ENCODE measurements at regions not wholly inside any gene's neighbourhood (a gene's known extent, or its start where the extent isn't known, plus 50 kb on each side); places are given as distances from the start of the nearest gene placed in this dataset.

DNA sequence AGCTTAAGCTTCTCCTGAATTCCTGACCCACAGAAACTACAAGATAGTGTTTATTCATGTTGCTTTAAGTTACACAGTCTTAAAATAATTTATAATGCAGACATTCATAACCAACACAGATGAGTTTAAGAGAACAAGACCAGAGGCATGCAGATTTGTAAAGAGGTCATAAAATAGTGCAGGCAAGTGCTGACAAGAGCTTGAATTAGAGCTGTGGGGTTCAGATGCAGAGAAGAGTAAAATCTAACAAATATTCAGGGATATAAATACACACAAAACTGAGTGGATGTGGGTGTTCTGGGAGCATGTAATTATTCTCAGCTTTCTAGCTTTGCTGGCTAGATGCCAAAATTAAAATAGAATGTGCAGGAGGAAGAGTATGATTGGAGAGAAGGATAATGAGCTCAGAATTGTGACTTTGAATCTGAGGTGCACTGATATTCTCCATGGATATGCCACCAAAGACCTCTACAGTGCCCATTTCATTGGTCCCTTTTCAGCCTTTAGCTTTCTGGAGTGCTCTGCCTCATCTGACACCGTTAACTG, 291.9 kb upstream of the SGK1 start:
- H3K27ac Mint-ChIP-seq = no peak overlapping the region
- TF ChIP-seq, protein P1, sequence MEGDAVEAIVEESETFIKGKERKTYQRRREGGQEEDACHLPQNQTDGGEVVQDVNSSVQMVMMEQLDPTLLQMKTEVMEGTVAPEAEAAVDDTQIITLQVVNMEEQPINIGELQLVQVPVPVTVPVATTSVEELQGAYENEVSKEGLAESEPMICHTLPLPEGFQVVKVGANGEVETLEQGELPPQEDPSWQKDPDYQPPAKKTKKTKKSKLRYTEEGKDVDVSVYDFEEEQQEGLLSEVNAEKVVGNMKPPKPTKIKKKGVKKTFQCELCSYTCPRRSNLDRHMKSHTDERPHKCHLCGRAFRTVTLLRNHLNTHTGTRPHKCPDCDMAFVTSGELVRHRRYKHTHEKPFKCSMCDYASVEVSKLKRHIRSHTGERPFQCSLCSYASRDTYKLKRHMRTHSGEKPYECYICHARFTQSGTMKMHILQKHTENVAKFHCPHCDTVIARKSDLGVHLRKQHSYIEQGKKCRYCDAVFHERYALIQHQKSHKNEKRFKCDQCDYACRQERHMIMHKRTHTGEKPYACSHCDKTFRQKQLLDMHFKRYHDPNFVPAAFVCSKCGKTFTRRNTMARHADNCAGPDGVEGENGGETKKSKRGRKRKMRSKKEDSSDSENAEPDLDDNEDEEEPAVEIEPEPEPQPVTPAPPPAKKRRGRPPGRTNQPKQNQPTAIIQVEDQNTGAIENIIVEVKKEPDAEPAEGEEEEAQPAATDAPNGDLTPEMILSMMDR (IDR thresholded peaks at IDR 0.05; ENCODE audit: unreplicated experiment) = no peak
- no peak for DNase-seq (ENCODE audit: low spot score, unreplicated experiment)
- H3K4me1 Mint-ChIP-seq (ENCODE audit: low read depth) = no peaks in the 10 kb centered on the region
- no peaks in the 10 kb centered on the region for H3K27me3 Mint-ChIP-seq
- no peaks in the 10 kb centered on the region for H3K9me3 Mint-ChIP-seq (ENCODE audit: low read depth)
- no peak overlapping the region for H3K4me3 Mint-ChIP-seq (ENCODE audit: low read depth)
- H3K36me3 Mint-ChIP-seq (ENCODE audit: insufficient read depth) = no peaks in the 10 kb centered on the region

DNA sequence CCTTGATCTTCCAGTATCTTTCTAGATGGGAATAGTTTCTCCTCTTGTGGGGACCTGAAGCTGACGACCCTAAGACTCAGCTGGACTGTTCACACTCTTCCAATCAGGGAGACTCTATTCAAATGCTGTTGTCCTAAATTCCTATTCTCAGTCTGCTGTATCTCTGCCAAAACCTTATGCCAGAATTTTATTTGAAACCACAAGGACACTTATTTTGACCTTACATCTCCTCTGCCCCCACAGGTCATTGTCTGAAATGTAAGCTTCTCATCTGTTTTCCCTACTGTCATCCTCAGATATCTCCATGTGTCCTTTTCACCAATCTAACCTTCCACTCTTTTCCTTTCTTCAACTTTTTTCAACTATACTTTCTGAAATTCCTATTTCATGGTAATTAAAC, 289.5 kb upstream of the SGK1 start:
- H3K9me3 Mint-ChIP-seq (ENCODE audit: low read depth) = no peaks in the 10 kb centered on the region
- no peaks in the 10 kb centered on the region for H3K36me3 Mint-ChIP-seq (ENCODE audit: insufficient read depth)
- DNase-seq (ENCODE audit: low spot score, unreplicated experiment) = no peak
- peaks cover 3% of the 10 kb centered on the region for H3K4me1 Mint-ChIP-seq (ENCODE audit: low read depth)
- TF ChIP-seq, protein P1 (IDR thresholded peaks at IDR 0.05; ENCODE audit: unreplicated experiment) = no peak
- H3K27ac Mint-ChIP-seq = no peak overlapping the region
- no peaks in the 10 kb centered on the region for H3K27me3 Mint-ChIP-seq
- no peak overlapping the region for H3K4me3 Mint-ChIP-seq (ENCODE audit: low read depth)

DNA sequence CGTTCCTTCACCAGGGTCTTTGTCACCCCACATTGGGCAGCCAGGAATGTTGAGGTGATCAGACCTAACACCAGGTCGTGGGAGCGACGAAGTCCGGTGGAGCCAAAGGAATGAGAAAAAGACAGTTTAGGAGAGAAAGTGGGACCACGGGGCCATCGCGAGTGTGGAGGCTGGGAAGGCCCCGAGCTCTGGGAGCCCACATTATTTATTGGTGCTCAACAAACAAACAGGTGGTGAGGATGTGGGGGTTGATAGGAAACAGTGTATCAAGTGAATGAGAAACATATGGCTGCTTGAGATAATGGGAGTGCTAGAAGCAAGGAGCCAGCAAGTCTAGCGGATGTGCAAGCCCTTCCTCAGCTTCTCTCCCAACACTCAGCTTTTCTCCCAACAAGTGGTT, 287.1 kb upstream of the SGK1 start:
- Mint-ChIP-seq H3K4me3 (ENCODE audit: low read depth) (no peak overlapping the region), H3K27ac (no peak overlapping the region), H3K9me3 (ENCODE audit: low read depth) (peaks cover 9% of the 10 kb centered on the region), H3K4me1 (ENCODE audit: low read depth) (peaks cover 8% of the 10 kb centered on the region), H3K27me3 (no peaks in the 10 kb centered on the region), H3K36me3 (ENCODE audit: insufficient read depth) (peaks cover 3% of the 10 kb centered on the region)
- TF ChIP-seq, protein P1 (IDR thresholded peaks at IDR 0.05; ENCODE audit: unreplicated experiment) = no peak
- no peak for DNase-seq (ENCODE audit: low spot score, unreplicated experiment)

DNA sequence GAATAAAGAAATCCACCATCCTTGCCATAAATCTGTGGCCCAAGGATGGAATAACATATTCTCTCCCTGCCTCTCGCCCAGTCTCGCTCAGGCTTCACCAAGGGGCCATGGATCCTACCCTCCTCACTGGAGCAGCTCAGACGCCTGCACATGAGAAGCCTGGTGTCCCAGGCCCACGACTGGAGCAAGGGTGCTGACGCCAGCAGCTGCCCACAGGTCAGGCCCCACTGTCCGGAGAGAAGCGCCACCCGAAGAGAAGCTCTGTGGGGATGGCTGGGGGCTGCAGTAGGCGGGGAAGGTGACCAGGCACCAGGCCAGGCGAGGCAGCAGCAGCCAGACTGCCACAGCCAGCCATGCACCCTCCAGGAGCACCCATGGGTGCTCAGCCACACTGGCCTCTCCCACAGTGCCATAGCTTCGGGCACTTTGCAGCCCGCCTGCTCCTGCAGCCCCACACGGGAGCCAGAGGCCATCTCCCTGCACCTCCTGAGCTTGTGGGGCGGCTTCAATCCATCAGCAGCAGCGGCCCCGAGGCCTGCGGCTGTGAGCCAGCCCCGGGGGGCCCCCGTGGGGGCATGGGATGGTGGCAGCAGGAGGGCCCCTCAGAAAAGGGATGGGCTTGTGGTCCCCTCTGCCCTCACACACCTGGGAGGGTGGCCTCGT, 286.2 kb upstream of the SGK1 start:
- peaks cover 8% of the 10 kb centered on the region for H3K4me1 Mint-ChIP-seq (ENCODE audit: low read depth)
- H3K9me3 Mint-ChIP-seq (ENCODE audit: low read depth) = peaks cover 9% of the 10 kb centered on the region
- TF ChIP-seq, protein P1 (IDR thresholded peaks at IDR 0.05; ENCODE audit: unreplicated experiment) = no peak
- no peaks in the 10 kb centered on the region for H3K27me3 Mint-ChIP-seq
- H3K36me3 Mint-ChIP-seq (ENCODE audit: insufficient read depth) = peaks cover 3% of the 10 kb centered on the region
- no peak overlapping the region for H3K27ac Mint-ChIP-seq
- H3K4me3 Mint-ChIP-seq (ENCODE audit: low read depth) = no peak overlapping the region
- no peak for DNase-seq (ENCODE audit: low spot score, unreplicated experiment)

DNA sequence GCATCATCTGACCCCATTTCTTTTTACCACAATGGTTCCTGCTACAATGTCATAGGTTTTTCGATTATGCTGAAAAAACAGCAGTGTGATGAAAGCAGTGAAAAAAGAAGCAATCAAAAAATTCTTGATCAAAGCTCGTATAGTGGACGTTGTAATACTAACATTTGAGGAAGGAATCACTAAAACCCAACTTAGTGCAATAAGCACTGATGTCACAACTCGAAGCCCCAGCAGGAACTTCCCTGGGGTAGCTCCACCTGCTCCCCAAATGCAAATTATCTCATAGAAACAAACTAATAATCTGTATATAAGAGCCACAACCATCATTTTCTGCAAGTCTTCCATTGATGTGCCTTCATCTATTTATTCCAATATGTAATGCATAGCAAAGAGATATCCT, 285.6 kb upstream of the SGK1 start:
- Mint-ChIP-seq H3K36me3 (ENCODE audit: insufficient read depth) (peaks cover 3% of the 10 kb centered on the region), H3K27ac (no peak overlapping the region), H3K4me1 (ENCODE audit: low read depth) (peaks cover 8% of the 10 kb centered on the region), H3K27me3 (no peaks in the 10 kb centered on the region), H3K9me3 (ENCODE audit: low read depth) (peaks cover 9% of the 10 kb centered on the region), H3K4me3 (ENCODE audit: low read depth) (no peak overlapping the region)
- no peak for DNase-seq (ENCODE audit: low spot score, unreplicated experiment)
- TF ChIP-seq, protein P1 (IDR thresholded peaks at IDR 0.05; ENCODE audit: unreplicated experiment) = no peak
